Smooth muscle cell (in vitro differentiated cells): ENCODE measurements at regions not wholly inside any gene's neighbourhood (a gene's known extent, or its start where the extent isn't known, plus 50 kb on each side); places are given as distances from the start of the nearest gene placed in this dataset.
"Not testable (repeated sequence)": the region's sequence is repeated elsewhere in the genome, so short reads cannot be mapped to it uniquely, and the experiment has no call there.

Source experiments
- DNase-seq: peaks from one replicate; lab custom pipeline; 2025; ENCODE audit not compliant: unreplicated experiment; lab: John Stamatoyannopoulos, UW
- H2AFZ ChIP-seq: fragments of 200-600 bp; sonication (generic); 2 replicates; pipeline ENCODE4 v1.6.0; 2016; ENCODE audit warnings: antibody characterized with exemption, low read depth, mild to moderate bottlenecking
- H3F3A ChIP-seq: fragments of 200-600 bp; sonication (generic); 2 replicates; pipeline ENCODE4 v1.6.0; 2017; ENCODE audit warnings: antibody characterized with exemption, low read depth
- H3K27ac ChIP-seq: fragments of 200-600 bp; sonication (generic); 2 replicates; pipeline ENCODE4 v1.5.1; 2016; ENCODE audit warnings: low read depth, mild to moderate bottlenecking
- H3K27me3 ChIP-seq: fragments of 200-600 bp; sonication (generic); 2 replicates; pipeline ENCODE4 v1.6.1; 2016; ENCODE audit warnings: low read depth, mild to moderate bottlenecking
- H3K36me3 ChIP-seq: fragments of 200-600 bp; sonication (generic); 2 replicates; pipeline ENCODE4 v1.5.1; 2016; ENCODE audit warnings: low read depth
- H3K4me1 ChIP-seq: fragments of 200-600 bp; sonication (generic); 2 replicates; pipeline ENCODE4 v1.5.1; 2016; ENCODE audit warnings: low read depth
- H3K4me2 ChIP-seq: fragments of 200-600 bp; sonication (generic); 2 replicates; pipeline ENCODE4 v1.6.0; 2016; ENCODE audit warnings: mild to moderate bottlenecking
- H3K4me3 ChIP-seq: fragments of 200-600 bp; sonication (generic); 2 replicates; pipeline ENCODE4 v1.5.1; 2016; ENCODE audit warnings: mild to moderate bottlenecking
- H3K79me2 ChIP-seq: fragments of 200-600 bp; sonication (generic); 2 replicates; pipeline ENCODE4 v1.6.0; 2016; ENCODE audit warnings: low read depth, mild to moderate bottlenecking
- H3K9ac ChIP-seq: fragments of 200-600 bp; sonication (generic); 2 replicates; pipeline ENCODE4 v1.6.0; 2016; ENCODE audit warnings: low read depth
- H3K9me3 ChIP-seq: fragments of 200-600 bp; sonication (generic); replicated peaks from 2 replicates; pipeline ENCODE4 v1.5.1; 2016; ENCODE audit warnings: low read depth
- H4K20me1 ChIP-seq: fragments of 200-600 bp; sonication (generic); 2 replicates; pipeline ENCODE4 v1.6.0; 2016; ENCODE audit warnings: low read depth
- CTCF ChIP-seq: fragments of 200-600 bp; sonication (generic); IDR thresholded peaks from 2 replicates; pipeline ENCODE4 v1.5.1; 2017; ENCODE audit warnings: borderline replicate concordance, mild to moderate bottlenecking, antibody characterized with exemption; ENCODE audit not compliant: insufficient read depth, poor library complexity, severe bottlenecking
- WGBS: methylation state at CpG from one replicate; pipeline ENCODE4 v1.1.7; 2016; ENCODE audit warnings: low lambda C conversion rate; 5-methylcytosine and 5-hydroxymethylcytosine counted together

- Histone ChIP-seq H3K4me2 (no peak overlapping the region), H3K9ac (no peak overlapping the region), H3K4me1 (no peaks in the 10 kb centered on the region), H3K27ac (no peak overlapping the region), H3K9me3 (no peaks in the 10 kb centered on the region), H4K20me1 (no peaks in the 10 kb centered on the region), H3K27me3 (no peaks in the 10 kb centered on the region), H3K4me3 (no peak overlapping the region), H3K79me2 (no peaks in the 10 kb centered on the region), H2AFZ (no peak overlapping the region), H3F3A (no peaks in the 10 kb centered on the region), H3K36me3 (no peaks in the 10 kb centered on the region)
- DNase-seq: no peak
- no peak for TF ChIP-seq CTCF
These were observed 467.8 kb upstream of the UBE2E2 start for GRCh38 chr3:22735373-22735772.

- not testable (repeated sequence) for H3K36me3 ChIP-seq, H3K9ac ChIP-seq, H3K9me3 ChIP-seq, H3K4me2 ChIP-seq, H3K27me3 ChIP-seq, DNase-seq, H3K4me1 ChIP-seq, H3F3A ChIP-seq, H3K4me3 ChIP-seq, H3K27ac ChIP-seq, H2AFZ ChIP-seq, H3K79me2 ChIP-seq, H4K20me1 ChIP-seq
- 78% methylated on average over 22 of the region's 22 CpGs for WGBS
These were observed 459.7 kb upstream of the UBE2E2 start for GRCh38 chr3:22743386-22743785.

GRCh38 chr3:22745321-22745720 is 457.8 kb upstream of the UBE2E2 start:
- Histone ChIP-seq H3K9ac (no peak overlapping the region), H3F3A (no peaks in the 10 kb centered on the region), H2AFZ (no peak overlapping the region), H3K4me1 (peaks cover 4% of the 10 kb centered on the region), H3K9me3 (no peaks in the 10 kb centered on the region), H3K4me3 (no peak overlapping the region), H3K4me2 (no peak overlapping the region), H4K20me1 (no peaks in the 10 kb centered on the region), H3K27me3 (no peaks in the 10 kb centered on the region), H3K79me2 (no peaks in the 10 kb centered on the region), H3K36me3 (no peaks in the 10 kb centered on the region), H3K27ac (no peak overlapping the region)
- DNase-seq: no peak
- no peak for TF ChIP-seq CTCF

- Histone ChIP-seq H3K27ac (no peak overlapping the region), H3K9ac (no peak overlapping the region), H3K4me3 (no peak overlapping the region), H3K79me2 (no peaks in the 10 kb centered on the region), H4K20me1 (no peaks in the 10 kb centered on the region), H3K4me1 (peaks cover 4% of the 10 kb centered on the region), H2AFZ (no peak overlapping the region), H3K36me3 (no peaks in the 10 kb centered on the region), H3K27me3 (no peaks in the 10 kb centered on the region), H3K4me2 (no peak overlapping the region), H3F3A (no peaks in the 10 kb centered on the region), H3K9me3 (no peaks in the 10 kb centered on the region)
- no peak for DNase-seq
- TF ChIP-seq CTCF: no peak
These were observed 456.9 kb upstream of the UBE2E2 start for GRCh38 chr3:22746221-22746620.
